KMS-11 (cell line): ENCODE measurements at regions not wholly inside any gene's neighbourhood (a gene's known extent, or its start where the extent isn't known, plus 50 kb on each side); places are given as distances from the start of the nearest gene placed in this dataset.
"Not testable (repeated sequence)": the region's sequence is repeated elsewhere in the genome, so short reads cannot be mapped to it uniquely, and the experiment has no call there.

ENCODE experiments used
- H2AFZ ChIP-seq: fragments of 200-600 bp; sonication (generic); 2 replicates; pipeline ENCODE4 v1.6.1; 2016; ENCODE audit warnings: antibody characterized with exemption, mixed run types, low read depth
- H3K27ac ChIP-seq: fragments of 200-600 bp; sonication (generic); 2 replicates; pipeline ENCODE4 v1.6.1; 2016; ENCODE audit warnings: mild to moderate bottlenecking, mixed run types
- H3K27me3 ChIP-seq: fragments of 200-600 bp; sonication (generic); 2 replicates; pipeline ENCODE4 v1.6.1; 2017; ENCODE audit warnings: mild to moderate bottlenecking, low read depth, mixed run types, moderate library complexity; ENCODE audit not compliant: insufficient read depth
- H3K36me3 ChIP-seq: fragments of 200-600 bp; sonication (generic); 2 replicates; pipeline ENCODE4 v1.6.1; 2017; ENCODE audit warnings: mild to moderate bottlenecking, mixed run types; ENCODE audit not compliant: insufficient read depth
- H3K4me1 ChIP-seq: fragments of 200-600 bp; sonication (generic); 2 replicates; pipeline ENCODE4 v1.6.1; 2016; ENCODE audit warnings: mild to moderate bottlenecking, low read depth, mixed run types; ENCODE audit not compliant: poor library complexity, severe bottlenecking
- H3K4me2 ChIP-seq: fragments of 200-600 bp; sonication (generic); 2 replicates; pipeline ENCODE4 v1.7.0; 2016; ENCODE audit warnings: mild to moderate bottlenecking, mixed run types
- H3K4me3 ChIP-seq: fragments of 200-600 bp; sonication (generic); IDR thresholded peaks from 2 replicates; pipeline ENCODE4 v1.6.1; 2017; ENCODE audit warnings: low read depth, low read length, mixed read lengths; ENCODE audit not compliant: insufficient read depth
- H3K79me2 ChIP-seq: fragments of 200-600 bp; sonication (generic); 2 replicates; pipeline ENCODE4 v1.6.1; 2016; ENCODE audit warnings: low read depth, mixed run types; ENCODE audit not compliant: insufficient read depth
- H3K9ac ChIP-seq: fragments of 200-600 bp; sonication (generic); 2 replicates; pipeline ENCODE4 v1.6.1; 2016; ENCODE audit warnings: mild to moderate bottlenecking, mixed run types
- H4K20me1 ChIP-seq: fragments of 200-600 bp; sonication (generic); 2 replicates; pipeline ENCODE4 v1.6.1; 2016; ENCODE audit warnings: mild to moderate bottlenecking, mixed run types; ENCODE audit not compliant: insufficient read depth

GRCh38 chr16:29346203-29346602, 60.3 kb downstream of the NPIPB11 start:
- not testable (repeated sequence) for H3K27ac ChIP-seq, H3K79me2 ChIP-seq, H3K4me1 ChIP-seq

GRCh38 chr16:29342937-29343336, 63.6 kb downstream of the NPIPB11 start:
- H3K4me2 ChIP-seq, H3K79me2 ChIP-seq, H3K27me3 ChIP-seq, H3K36me3 ChIP-seq, H3K4me3 ChIP-seq, H4K20me1 ChIP-seq, H3K27ac ChIP-seq, H3K9ac ChIP-seq, H2AFZ ChIP-seq, H3K4me1 ChIP-seq: not testable (repeated sequence)

More at GRCh38 chr16:29346203-29346602, 60.3 kb downstream of the NPIPB11 start:
- H3K36me3 ChIP-seq, H3K27me3 ChIP-seq, H2AFZ ChIP-seq, H3K4me2 ChIP-seq, H3K9ac ChIP-seq, H3K4me3 ChIP-seq, H4K20me1 ChIP-seq: not testable (repeated sequence)

- H3K79me2 ChIP-seq, H3K27me3 ChIP-seq, H3K4me1 ChIP-seq, H3K9ac ChIP-seq, H4K20me1 ChIP-seq, H3K4me2 ChIP-seq, H2AFZ ChIP-seq, H3K4me3 ChIP-seq, H3K27ac ChIP-seq, H3K36me3 ChIP-seq: not testable (repeated sequence)
Observed at GRCh38 chr16:29340779-29341438, 65.6 kb downstream of the NPIPB11 start.

- H3K27me3 ChIP-seq, H3K9ac ChIP-seq, H2AFZ ChIP-seq, H3K4me3 ChIP-seq, H3K36me3 ChIP-seq, H3K79me2 ChIP-seq, H3K27ac ChIP-seq, H4K20me1 ChIP-seq, H3K4me1 ChIP-seq, H3K4me2 ChIP-seq: not testable (repeated sequence)
Observed at GRCh38 chr16:29340235-29340634, 66.3 kb downstream of the NPIPB11 start.

- H2AFZ ChIP-seq, H3K4me2 ChIP-seq, H3K4me1 ChIP-seq, H3K27ac ChIP-seq, H3K27me3 ChIP-seq, H3K36me3 ChIP-seq, H4K20me1 ChIP-seq, H3K79me2 ChIP-seq, H3K9ac ChIP-seq, H3K4me3 ChIP-seq: not testable (repeated sequence)
Observed at GRCh38 chr16:29338821-29339700, 67.5 kb downstream of the NPIPB11 start.

DNA sequence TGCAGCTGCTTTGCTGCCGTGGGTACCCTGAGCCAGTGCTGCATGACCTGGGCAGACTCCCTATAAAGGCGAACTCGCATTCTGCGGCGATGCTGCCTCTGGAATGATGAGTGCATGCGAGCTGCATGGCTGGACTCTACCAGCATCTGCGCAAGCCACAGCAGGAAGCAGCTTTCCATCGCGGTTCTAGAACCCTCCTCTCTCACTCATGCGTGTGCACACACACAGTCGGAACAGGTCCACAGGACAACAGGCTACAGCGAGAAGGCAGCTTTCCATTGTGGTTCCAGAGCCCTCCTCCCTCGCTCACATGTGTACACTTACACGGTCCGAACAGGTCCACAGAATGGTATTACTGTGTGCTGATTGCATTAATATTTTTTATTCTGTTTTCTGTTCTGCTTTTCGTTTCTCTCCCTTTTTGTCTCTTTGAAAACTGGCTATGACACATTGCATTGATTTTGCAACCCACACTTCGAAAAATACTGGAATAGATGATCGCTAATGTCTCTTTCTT, 69.1 kb downstream of the NPIPB11 start:
- not testable (repeated sequence) for H3K79me2 ChIP-seq, H3K4me3 ChIP-seq, H3K4me1 ChIP-seq, H2AFZ ChIP-seq, H3K9ac ChIP-seq, H3K4me2 ChIP-seq, H3K36me3 ChIP-seq, H3K27me3 ChIP-seq, H4K20me1 ChIP-seq, H3K27ac ChIP-seq

DNA sequence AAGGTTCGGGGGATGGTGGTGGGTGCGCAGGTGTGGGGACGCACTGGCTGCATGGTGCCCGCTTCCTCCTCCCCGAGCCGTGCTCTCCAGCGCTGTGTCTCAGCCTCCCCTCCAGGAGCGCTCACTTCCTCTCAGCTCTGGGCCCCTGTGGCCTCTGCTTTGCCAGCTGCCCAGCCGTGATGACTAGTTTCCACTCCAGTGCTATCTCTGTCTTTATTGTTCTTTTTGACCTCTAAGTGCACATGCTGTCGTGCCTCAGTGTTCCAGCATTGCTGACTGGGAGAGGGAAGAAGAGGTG, 71.0 kb downstream of the NPIPB11 start:
- H2AFZ ChIP-seq, H3K9ac ChIP-seq, H3K4me3 ChIP-seq, H3K4me1 ChIP-seq, H4K20me1 ChIP-seq, H3K27ac ChIP-seq, H3K27me3 ChIP-seq, H3K79me2 ChIP-seq, H3K36me3 ChIP-seq, H3K4me2 ChIP-seq: not testable (repeated sequence)

DNA sequence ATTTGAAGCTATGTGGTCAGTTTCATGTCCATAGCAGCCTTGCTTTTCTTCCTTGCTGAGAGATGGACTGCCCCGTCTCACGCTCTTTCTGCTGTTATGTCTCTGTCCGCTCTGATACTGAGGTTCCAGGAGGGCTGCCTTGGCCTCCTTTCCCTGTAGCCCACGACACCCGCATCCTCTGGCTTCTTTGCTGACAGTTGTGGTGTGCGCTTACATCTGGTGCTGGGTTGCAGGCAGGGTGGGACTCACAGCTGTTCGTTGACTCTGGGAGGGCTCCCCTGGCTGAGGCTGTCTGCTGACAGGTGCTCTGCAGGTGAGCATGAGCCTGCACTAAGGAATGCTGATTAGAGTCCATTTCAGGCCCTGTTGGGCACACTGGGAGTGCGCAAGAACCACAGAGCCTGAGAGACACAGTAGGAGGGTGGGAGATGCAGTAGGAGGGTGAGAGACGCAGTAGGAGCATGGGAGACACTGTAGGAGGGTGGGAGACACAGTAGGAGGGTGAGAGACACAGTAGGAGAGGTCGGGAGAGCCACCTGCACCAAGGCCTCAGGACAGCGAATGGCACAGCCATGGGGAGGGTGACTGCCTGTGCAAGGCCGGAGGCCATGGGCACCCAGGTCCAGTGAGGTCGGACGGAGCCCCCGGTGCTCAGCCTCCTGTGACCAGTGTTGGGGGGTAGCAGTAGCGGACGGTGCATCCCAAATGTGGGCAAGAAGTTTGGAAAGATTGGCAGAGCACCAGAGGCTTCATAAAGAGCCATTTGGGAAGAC, 71.5 kb downstream of the NPIPB11 start:
- H4K20me1 ChIP-seq, H3K4me2 ChIP-seq, H3K4me3 ChIP-seq, H2AFZ ChIP-seq, H3K36me3 ChIP-seq, H3K27me3 ChIP-seq, H3K79me2 ChIP-seq, H3K4me1 ChIP-seq, H3K9ac ChIP-seq, H3K27ac ChIP-seq: not testable (repeated sequence)

DNA sequence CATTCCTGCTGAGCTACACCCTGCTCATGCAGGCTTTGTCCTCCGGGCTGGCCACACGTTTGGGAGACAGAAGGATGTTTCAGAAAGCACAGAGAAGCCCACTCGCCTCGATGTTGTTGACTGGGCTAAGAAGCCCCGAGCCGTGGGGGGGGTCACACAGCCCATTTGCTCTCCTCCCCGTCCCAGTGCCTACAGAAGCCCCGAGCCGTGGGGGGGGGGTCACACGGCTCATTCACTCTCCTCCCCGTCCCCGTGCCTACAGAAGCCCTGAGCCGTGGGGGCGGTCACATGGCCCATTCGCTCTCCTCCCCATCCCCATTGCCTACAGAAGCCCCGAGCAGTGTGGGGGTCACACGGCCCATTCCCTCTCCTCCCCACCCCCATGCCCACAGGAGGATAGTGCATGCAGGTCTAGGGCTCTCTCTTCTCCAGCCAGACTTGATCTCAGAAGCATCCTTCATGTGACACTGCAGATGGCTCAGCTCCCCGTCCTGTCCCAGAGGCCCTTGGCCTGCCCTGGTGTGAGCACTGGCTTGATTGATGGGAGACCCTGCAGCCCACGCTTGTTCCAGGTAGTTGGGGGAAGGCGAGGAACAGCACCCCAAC, 72.9 kb downstream of the NPIPB11 start:
- not testable (repeated sequence) for H3K27me3 ChIP-seq, H3K79me2 ChIP-seq, H3K9ac ChIP-seq, H3K36me3 ChIP-seq, H3K4me3 ChIP-seq, H3K4me1 ChIP-seq, H3K4me2 ChIP-seq, H2AFZ ChIP-seq, H4K20me1 ChIP-seq, H3K27ac ChIP-seq
